Stimulated activated CD4-positive, alpha-beta T cell treated with anti-CD3 and anti-CD28 coated beads, Interleukin-1b, Interleukin-23, amount 100 ng/mL, for 1 hour (primary cell): ENCODE measurements at regions not wholly inside any gene's neighbourhood (a gene's known extent, or its start where the extent isn't known, plus 50 kb on each side); places are given as distances from the start of the nearest gene placed in this dataset.

ENCODE experiments used
- DNase-seq, 2 donors: peaks; one replicate each; pipeline ENCODE4 v3.0.0-alpha.2; 2020; ENCODE audit warnings: low read depth in 2 of 2

DNA sequence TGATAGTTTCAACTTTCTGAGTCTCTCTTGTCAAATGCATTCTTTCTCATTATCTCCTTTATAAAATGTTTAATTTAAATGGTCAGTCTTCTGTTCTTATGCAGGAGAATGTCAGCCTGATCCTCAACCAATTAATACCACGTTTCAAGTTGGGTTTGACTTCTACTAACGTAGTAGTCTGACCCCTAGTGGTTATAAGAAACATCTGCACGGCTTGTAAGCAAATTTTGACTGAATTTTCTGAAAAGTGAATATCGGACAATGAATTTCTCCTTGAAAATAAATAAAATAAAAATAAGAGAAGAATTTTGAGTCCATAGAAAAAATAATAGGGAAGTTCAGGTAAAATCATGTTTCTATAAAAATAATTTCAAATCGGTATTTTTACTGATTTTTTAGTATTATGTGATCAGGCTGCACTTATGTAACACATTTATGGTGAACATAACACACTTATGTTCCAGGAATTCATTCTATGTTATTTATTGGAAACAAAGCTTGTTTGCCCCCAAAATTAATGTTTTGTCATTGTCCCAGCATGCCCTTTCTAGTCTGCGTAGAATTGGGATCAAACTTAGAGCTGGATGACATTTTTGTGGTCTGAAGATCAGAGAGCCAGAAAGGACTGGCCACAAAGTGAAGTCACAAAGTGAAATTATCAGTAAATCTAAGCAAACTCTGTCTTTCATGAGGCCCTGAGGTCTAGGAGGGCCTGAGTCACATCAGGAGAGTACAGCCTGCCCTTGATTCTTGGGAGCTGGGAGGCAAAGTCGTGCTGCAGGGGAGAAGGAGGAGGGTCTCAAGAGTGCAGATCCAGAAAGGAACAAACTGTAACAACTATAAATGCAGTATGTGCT, 101.2 kb upstream of the STXBP6 start:
- no peak for DNase-seq

DNA sequence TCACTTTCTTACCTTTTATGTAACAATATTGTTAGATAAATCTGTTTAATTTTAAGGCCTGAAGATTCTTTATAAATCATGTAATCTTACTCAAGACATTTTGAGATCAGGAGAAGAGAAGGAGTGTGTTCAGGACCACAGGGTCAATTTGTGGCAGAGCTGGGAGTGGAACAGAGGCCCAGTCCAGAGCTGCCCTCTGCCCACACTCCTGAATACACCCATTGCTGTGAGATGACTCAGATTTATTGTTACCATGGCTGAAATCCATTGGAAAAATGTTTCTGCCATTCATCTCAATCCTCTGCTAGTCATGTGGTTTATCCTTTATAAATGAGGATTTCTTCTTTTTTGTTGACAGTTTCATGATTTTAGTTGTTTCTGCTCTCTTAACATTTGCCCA, 100.5 kb upstream of the STXBP6 start:
- no peak for DNase-seq

DNA sequence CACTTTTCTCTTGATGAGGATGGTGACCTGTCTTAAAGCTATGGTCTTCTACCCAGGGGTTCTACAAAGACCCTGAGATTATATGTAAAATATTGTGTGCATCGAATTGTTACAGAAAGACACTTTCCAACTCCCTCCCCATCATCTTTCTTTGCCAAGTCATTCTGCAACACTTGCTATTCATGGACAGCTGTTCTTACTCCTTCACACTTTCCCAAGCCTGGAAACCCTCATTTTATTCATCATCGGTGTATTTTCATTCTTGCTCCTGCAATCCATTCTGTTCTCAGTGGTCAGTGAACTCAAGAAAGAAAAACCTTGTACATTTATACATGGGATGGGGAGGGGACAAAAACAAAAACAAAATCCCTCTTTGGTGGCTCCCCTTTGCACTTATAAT, 90.5 kb upstream of the STXBP6 start:
- no peak for DNase-seq

DNA sequence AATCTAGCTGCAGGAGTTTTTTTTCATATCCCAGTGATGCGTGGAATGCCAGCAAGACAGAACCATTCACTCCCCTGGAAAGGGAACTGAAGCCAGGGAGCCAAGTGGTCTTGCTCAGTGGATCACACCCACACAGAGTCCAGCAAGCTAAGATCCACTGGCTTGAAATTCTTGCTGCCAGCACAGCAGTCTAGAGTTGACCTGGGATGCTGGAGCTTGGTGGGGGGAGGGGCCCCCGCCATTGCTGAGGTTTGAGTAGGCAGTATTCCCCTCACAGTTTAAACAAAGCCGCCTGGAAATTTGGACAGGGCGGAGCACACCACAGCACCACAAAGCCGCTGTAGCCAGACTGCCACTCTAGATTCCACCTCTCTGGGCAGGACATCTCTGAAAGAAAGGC, 86.9 kb upstream of the STXBP6 start:
- no peak for DNase-seq

DNA sequence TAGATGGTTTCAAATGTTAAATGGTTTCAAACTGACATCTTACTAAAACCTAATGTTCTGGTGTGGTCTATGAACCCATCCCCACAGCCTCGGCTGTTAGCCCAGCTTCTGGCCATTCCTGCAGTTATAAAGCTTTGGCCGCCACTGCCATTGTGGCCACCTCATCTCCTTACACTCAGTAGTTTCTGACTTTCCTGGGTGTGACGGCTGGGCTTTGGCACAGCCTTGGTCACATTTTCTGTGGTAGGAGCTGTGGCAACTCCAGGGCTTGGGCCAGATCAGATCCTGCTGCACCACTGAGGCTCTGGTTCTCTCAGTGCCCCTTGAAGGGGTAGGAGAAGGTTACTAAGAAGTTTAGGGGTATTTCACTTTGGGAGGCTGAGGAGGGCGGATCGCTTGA, 84.2 kb upstream of the STXBP6 start:
- no peak for DNase-seq

DNA sequence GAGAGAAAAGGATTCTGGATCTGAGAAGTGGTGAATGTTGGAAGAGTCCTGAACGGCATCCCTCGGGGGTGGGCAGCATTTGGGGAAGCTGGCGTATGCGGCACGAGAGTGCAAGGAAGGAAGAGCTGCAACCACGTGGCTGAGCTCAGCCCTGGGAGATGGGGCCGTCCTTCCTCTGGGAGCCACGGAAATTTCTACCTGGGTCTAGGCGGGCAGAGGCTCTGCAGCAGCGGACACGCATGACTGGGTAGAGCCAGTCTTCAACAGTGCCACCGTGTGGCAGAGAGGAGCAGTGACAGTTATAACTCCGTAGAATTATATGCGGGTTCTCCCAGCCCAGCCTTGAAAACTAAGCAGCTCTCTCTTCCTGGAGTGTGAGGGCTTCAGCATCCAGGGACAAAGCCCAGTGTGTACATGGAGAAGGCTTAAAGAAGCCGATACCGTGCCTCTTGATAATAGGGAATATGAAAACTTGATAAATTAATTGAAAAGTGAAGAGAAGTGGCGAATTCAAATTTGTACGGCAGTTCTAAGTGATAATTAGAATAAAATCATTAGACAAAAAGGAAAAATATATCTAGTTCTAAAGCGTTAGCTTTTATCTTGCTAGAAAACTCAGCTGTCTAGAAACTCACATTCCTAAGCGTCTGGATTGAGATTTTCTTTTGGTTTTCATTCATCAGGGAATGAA, 82.9 kb upstream of the STXBP6 start:
- peak in 1 of 2 donors; percentile 10 for DNase-seq

DNA sequence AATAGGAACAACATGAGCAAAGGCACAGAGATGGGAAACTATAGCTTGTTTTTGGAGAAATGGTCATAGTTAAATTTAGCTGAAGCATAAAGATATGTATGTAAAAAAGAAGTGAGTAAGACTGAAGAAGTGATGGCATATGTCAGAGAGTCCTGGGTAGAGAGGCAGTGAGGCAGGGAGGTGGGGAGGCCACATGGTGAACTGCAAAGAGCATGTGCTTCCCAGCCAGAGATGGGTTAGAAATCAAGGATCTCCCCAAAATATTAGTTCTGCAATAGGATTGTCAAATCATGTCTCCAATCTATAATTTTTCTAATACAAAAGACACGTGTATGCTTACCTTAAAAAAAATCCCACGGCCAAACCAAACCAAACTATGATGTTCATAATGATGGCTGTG, 82.1 kb upstream of the STXBP6 start:
- no peak for DNase-seq

DNA sequence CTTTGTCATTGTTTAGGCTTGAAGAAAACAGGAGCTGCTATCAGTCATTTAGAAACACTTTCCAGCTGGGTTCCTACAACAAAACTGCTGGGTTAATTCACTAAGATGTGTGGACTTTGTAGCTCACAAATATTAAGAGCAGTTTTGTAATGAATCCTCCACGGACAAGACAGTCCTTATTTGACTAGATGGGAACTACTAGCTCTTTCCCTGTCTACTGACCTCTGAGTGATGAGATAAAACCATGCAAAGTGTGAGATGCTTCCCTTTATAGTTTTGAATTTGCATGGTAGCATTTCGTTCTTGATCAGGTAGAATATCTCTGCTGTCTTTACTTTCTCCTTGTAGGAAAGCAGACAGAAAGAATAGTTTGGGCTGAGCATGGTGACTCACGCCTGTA, 72.9 kb upstream of the STXBP6 start:
- DNase-seq: no peak

DNA sequence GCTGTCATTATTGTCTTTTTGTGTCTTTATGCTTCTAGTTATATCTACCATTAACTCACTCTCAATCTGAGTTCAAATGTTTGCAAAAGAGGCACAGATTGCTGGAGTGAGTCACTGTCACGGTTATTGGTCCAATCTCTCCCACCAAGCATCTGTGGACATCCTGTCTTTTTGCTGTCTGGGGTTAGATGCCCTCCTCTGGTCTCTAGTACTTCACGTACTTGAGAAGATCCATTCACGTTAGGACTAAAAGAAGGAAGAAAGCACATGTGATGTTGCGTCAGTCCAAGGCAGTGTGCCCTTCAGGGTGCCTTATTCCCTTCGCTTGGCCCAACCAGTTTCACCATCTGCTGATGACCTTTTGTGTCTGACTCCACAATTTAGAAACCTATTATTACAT, 72.3 kb upstream of the STXBP6 start:
- no peak for DNase-seq

DNA sequence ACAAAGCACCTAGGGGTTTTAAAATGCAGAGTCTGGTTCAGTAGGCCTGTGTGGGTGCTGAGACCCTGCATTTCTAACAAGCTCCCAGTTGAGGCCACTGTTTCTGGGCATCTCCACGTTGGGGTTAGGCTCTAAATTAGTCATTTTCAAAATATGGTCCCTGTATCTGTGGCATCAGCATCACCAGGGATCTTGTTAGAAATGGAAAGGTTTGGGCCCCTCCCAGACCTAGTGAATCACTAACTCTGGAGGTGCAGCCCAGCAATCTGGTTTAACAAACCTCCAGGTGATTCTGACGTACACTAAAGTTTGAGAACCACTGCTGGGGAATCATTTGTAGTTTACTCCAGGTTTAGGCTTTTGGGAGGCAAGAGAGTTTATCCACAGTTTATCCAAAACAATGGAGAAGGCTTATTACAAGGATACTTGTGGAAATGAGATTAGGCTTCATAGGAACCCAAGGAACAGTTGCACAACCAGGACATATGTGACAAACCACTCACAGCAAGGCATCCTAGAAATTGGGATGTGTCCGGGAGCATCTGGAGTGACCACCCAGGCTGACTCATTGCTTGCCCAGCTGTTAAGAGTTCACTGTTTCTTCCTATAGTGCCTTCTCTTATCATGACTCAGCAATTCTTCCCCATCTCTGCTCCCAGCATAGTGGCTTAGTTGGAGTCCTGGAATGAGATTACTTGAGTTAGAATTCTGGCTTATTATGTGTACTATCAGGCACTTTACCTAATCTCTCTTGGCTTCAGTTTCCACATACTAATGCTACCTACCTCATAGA, 71.6 kb upstream of the STXBP6 start:
- DNase-seq: no peak

DNA sequence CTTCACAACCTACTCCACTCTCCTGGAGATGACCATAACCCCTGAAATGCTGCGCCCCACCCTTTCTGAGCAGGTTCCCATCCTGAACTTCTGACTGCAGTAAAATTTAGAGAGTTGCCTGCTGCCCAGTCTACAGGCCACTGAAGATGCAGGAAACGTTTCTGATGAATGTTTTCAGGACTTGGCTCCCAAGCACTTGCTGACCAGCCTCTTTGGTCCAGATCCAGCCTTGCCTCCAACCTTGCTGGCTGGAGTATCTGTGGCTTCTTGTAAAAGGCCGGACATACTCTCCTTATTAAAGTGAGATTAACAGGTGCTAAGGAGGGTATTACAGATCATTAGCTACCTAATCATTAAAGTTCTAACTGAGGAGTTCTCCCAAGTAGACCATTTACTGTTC, 70.3 kb upstream of the STXBP6 start:
- no peak for DNase-seq

DNA sequence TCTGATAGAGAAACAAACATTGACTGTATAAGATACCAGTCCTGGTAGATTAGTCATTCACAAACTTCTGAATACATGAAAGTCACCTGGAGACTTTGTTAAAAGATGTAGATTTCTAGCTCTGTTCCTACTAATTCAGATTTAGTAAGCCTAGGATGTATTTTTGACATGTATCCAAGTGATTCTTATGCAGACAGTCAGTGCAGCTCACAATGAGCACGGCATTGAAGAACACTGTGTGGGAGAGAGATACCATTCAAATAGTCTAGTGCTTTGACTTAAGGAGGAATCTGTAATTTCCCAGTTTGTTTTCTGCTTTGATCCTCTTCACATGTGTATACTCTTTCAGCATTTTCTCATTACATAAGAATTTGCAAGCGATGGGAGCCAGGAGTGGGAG, 68.7 kb upstream of the STXBP6 start:
- DNase-seq: no peak

DNA sequence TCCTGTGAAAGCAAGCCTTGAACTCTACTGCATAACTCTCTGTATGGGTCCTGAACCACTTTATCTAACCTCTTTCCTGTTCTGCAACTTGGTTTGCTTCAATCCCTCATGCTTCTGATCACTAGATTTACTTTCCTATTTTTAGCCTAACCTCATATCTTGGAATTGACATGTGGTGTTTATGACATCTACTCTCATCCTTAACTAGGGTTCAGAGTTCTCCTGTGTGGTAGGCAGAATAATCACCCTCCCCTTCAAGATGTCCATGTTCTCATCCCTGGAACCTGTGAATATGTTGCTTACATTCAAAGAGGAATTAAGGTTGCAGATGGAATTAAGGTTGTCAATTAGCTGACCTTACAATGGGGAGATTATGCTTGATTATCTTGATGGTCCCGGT, 67.4 kb upstream of the STXBP6 start:
- no peak for DNase-seq

DNA sequence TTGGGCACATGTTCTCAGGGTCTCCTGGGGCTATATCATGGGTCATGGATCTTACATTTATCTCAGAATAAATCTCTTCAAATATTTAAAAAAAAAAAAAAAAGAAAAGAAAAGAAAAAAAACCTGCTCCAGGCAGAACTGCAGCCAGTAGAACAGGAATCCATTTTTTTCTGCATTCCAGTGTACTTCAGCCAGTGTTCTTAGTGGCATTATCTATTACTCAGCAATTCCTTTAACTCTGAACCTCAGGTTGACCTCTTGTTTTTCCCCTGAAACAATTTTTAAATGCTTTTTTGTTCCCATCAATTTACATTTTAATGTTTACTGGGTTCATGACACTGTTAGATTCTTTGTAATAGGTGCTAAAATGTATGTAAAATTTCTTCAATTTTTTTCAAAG, 66.7 kb upstream of the STXBP6 start:
- DNase-seq: no peak

DNA sequence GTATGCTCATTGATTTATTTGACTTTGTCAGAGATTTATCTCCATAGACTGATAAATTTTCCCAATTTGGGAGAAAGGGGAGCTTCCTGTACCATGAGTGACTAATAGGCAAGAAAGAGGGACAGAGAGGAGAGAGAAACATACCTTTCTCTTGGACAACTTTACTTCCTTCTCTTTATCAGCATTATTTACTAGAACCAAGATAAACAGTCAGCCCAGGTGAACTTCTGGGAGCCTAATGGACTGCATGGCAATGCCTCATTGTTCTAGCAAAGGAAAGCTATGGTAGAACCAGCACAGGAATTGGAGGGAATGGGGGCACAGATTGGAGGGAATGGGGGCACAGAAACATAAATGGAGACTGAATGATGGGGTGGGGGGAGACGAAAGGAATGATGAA, 63.4 kb upstream of the STXBP6 start:
- DNase-seq: no peak

DNA sequence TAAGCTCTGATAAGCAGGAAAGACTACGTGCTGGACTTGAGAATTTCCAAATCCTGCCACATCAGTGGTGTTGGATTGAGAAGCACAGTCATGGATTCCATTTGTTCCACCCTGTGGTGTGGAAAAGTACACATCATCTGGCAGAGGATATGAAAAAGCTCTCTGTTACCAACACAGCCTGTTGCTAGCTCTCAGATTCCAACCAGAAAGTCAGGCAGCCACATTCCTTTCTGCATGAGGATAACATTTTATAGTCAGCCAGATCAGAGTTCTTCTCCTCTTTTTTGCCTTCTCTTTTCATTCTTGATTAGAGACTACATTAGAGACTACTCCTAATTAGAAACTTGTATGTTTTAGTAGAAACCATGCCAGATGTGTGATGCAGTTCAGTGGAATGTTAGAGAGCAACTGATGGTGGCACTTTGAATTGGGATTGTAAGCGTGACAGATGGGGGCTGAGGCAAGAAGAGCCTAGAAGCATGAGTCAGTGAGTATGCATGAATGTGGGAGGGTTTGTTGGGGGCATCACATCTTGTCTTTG, 61.2 kb upstream of the STXBP6 start:
- no peak for DNase-seq

DNA sequence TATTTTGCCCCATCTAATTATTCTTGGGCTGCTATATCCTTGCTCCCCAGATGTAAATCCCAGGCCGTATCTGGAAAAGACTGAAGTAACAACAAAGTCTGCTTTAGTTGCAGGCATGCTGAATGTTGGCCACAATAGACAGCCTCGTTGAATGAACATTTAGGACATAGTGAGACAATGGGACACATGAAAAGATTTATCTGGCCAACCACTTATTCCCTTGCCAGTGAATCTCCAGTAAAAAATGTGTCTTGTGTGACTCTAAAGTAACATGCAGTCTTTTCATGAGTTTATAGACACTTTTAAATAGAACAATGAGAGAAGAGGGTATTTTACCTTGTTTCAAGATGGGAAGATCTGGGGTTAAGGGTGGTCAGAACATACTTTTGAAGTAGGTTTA, 60.2 kb upstream of the STXBP6 start:
- no peak for DNase-seq

DNA sequence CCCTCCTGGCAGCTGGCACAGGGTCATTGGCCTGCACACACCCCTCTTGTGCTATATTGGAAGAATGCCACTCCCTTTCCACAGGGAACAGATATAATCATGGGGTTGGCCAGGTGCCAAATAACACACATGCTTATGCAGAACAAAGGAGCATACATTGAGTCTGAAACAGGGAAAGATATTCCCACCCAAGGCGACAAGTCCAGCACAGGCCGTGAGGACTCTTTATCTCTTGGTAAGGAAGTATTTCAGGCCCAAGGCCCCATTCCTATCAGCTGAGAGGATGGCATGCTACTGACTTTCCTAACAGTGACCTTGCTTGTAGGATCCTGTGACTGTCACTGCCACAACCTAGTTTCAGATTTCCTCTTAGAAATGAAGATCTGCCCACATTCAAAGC, 59.0 kb upstream of the STXBP6 start:
- DNase-seq: no peak

DNA sequence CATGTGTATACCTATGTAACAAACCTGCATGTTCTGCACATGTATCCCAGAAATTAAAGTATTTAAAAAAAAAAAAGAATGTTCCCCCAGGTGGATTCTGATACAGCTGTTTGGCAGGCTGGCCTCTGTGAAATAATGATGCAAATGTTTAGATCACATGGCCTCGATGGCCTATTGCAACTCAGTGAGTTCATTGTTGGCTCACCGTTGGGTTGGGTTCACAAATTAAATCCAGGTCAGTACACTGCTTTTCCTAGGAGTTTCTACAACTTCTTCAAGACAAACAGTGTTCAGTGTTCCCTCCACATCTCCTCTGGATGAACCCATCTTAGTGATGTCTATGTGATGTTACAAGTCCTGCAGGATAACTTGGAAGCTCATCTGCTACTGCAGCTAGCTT, 58.3 kb upstream of the STXBP6 start:
- no peak for DNase-seq

DNA sequence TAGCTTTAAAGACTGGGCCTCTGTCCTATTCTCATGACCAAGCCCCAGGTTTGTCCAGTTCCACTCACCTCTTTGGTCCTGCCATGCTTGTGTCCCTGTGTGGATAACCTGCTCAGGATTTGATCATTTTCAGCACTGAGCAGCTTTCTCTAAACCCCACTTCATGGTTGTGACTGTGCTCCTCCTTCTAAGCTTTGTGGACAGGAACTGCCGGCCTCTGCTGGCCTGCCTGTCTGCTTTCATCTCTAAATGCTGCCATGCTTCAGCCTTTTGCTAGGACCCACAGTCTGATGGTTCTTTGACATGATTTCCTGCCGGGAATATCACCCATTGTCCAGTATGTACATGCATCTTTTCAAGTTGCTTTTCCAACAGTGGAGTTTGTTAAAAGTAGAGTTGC, 53.9 kb upstream of the STXBP6 start:
- no peak for DNase-seq

DNA sequence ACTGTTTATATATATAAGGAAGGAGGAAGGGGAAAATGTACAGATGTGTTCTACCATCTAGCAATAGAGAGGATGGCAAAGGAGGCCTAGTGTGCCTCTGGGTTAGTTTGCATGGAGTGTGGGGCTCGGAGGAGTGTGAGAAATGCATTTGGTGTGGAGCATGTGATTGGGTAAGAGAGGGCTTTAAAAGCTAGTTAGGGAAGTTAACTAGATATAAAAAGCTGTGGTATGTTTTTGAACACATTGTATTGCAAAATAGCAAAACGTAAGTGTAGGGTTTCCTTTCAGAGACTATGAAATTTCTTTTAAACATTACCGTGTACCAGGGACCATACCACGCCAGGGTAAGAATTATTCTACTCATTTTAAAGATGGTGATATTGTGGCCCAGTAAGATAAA, 53.3 kb upstream of the STXBP6 start:
- no peak for DNase-seq

DNA sequence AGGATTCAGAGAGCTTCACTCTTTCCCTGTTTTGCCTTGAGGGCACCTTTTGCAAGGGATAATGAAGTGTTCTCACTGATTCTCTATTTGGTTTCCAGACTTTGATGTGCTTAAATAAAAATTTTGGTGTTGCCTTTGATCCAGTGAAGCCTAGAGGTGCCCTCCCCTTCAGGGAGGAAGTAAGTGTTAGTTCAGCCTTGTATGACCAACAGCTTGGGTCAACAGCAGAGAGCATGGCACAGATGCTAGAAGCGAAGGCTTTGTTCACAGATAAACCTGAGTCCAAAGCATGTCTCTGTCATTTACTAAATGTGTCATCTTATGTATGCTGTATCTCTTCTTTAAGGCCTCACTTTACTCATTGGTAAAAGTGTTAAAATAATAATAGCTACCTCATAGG, 52.8 kb upstream of the STXBP6 start:
- no peak for DNase-seq

DNA sequence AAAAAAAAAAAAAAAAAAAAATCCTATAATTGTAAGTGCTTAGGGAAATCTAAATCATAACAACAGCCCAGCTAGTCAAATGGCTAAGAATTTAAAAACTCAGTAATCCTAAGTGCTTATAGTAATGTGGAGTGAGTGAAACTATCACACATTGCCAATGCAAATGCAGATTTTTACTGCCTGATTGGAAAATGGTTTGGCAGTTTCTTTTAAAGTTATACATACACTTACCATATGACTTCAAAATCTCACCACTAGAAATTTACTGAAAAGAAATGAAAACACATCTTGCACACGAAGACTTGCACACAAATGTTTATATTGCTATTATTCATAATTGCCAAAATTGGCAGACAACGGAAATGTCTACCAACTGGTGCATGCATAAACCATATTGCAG, 51.3 kb upstream of the STXBP6 start:
- DNase-seq: no peak
